Keratinocyte (primary cell): ENCODE measurements at regions not wholly inside any gene's neighbourhood (a gene's known extent, or its start where the extent isn't known, plus 50 kb on each side); places are given as distances from the start of the nearest gene placed in this dataset.

ENCODE experiments used
- DNase-seq: peaks from one replicate; pipeline ENCODE4 v3.0.0-alpha.2; 2011; ENCODE audit warnings: low read depth, missing footprints, low spot score
- FAIRE-seq: peaks from 2 replicates; lab custom pipeline; 2011; peaks lifted over from hg19 to GRCh38; lab: Jason Lieb, UNC
- H2AFZ ChIP-seq: 2 replicates; pipeline ENCODE4 v1.6.0; 2012; ENCODE audit warnings: low read length, control low read depth, inconsistent platforms; ENCODE audit not compliant: control insufficient read depth
- H3K27ac ChIP-seq: 2 replicates; pipeline ENCODE4 v1.5.1; 2011; ENCODE audit warnings: low read length; ENCODE audit not compliant: control insufficient read depth, insufficient read depth
- H3K27me3 ChIP-seq: 3 replicates; pipeline ENCODE4 v1.6.0; 2011; ENCODE audit warnings: low read length; ENCODE audit not compliant: control insufficient read depth, insufficient read depth; ENCODE audit errors: extremely low read depth
- H3K36me3 ChIP-seq, 2 experiments: 2 replicates in 1 of 2; 3 replicates in 1 of 2; pipeline ENCODE4 v1.5.1; 2011; ENCODE audit warnings: low read length in 2 of 2, mild to moderate bottlenecking in 1 of 2; ENCODE audit not compliant: control insufficient read depth in 2 of 2, insufficient read depth in 2 of 2; ENCODE audit errors: extremely low read depth in 1 of 2
- H3K4me1 ChIP-seq: 3 replicates; pipeline ENCODE4 v1.5.1; 2011; ENCODE audit warnings: low read length; ENCODE audit not compliant: control insufficient read depth, insufficient read depth; ENCODE audit errors: extremely low read depth
- H3K4me2 ChIP-seq: 3 replicates; pipeline ENCODE4 v1.6.0; 2011; ENCODE audit warnings: low read depth, low read length; ENCODE audit not compliant: control insufficient read depth, insufficient read depth; ENCODE audit errors: extremely low read depth
- H3K4me3 ChIP-seq, 3 experiments: fragments of 200-600 bp in 1 of 3; sonication (generic) in 1 of 3; 2 replicates in 2 of 3; 3 replicates in 1 of 3; pipeline ENCODE4 v1.5.1; 2011 to 2016; ENCODE audit warnings: low read length in 3 of 3, mild to moderate bottlenecking in 3 of 3, control low read depth in 2 of 3, inconsistent platforms in 1 of 3, low read depth in 1 of 3, mixed read lengths in 1 of 3, mixed run types in 1 of 3, moderate library complexity in 1 of 3; ENCODE audit not compliant: control insufficient read depth in 2 of 3, insufficient read depth in 2 of 3; ENCODE audit errors: extremely low read depth in 1 of 3
- H3K79me2 ChIP-seq: 2 replicates; pipeline ENCODE4 v1.6.0; 2012; ENCODE audit warnings: low read length; ENCODE audit not compliant: control insufficient read depth, insufficient read depth
- H3K9ac ChIP-seq: 3 replicates; pipeline ENCODE4 v1.6.0; 2011; ENCODE audit warnings: low read length; ENCODE audit not compliant: control insufficient read depth, insufficient read depth; ENCODE audit errors: extremely low read depth
- H3K9me1 ChIP-seq: 3 replicates; pipeline ENCODE4 v1.6.0; 2011; ENCODE audit warnings: low read length; ENCODE audit not compliant: control insufficient read depth, insufficient read depth; ENCODE audit errors: extremely low read depth
- H3K9me3 ChIP-seq: 2 replicates; pipeline ENCODE4 v1.5.1; 2012; ENCODE audit warnings: low read depth, low read length; ENCODE audit not compliant: control insufficient read depth
- H4K20me1 ChIP-seq: 3 replicates; pipeline ENCODE4 v1.6.0; 2011; ENCODE audit warnings: low read length; ENCODE audit not compliant: control insufficient read depth, insufficient read depth; ENCODE audit errors: extremely low read depth
- CTCF ChIP-seq, 3 experiments: IDR thresholded peaks in 1 of 3; conservative IDR thresholded peaks in 1 of 3; optimal IDR thresholded peaks in 1 of 3; 2 replicates in 2 of 3; 3 replicates in 1 of 3; pipeline versions ENCODE3 to v1.5.1; 2011; ENCODE audit warnings: low read length in 3 of 3, mild to moderate bottlenecking in 3 of 3, moderate library complexity in 2 of 3, control low read depth in 1 of 3, inconsistent platforms in 1 of 3; ENCODE audit not compliant: insufficient read depth in 2 of 3; ENCODE audit errors: extremely low read depth in 1 of 3
- EZH2 ChIP-seq: IDR thresholded peaks from one replicate; pipeline ENCODE4 v1.6.1; 2012; ENCODE audit warnings: inconsistent platforms, mild to moderate bottlenecking, low read length, moderate library complexity
- dilution Hi-C: fragments of 300-500 bp; cut with MboI; formaldehyde crosslinking; loops from one replicate; pipeline ENCODE4 v1.7.0; 2020; ENCODE audit warnings: low sequenced_read_pairs; ENCODE audit not compliant: extremely low pct_ligation_motif_present

DNA sequence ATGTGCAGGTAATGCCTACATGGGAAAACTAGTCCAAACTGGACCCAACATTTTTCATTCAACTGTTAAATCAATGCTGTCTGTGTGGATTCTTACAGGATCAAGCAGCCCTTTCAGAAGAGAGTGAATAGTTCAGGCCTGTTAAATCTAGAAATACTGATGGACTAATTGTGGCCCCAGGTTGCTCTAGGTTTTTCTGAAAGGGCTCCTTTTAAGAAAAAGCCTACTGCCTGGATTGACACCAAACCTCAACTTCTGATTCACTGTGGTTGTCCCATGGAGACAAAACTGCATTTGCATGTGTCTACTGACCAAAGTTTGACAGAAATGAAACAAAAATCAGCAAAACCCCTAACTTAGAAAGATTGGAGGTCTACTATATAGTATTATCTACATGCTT lies 437.0 kb downstream of the KLF12 start:
- Histone ChIP-seq H3K4me1 (peaks cover 7% of the 10 kb centered on the region), H3K27me3 (no peaks in the 10 kb centered on the region), H3K9me1 (no peaks in the 10 kb centered on the region), H3K36me3 (peaks cover 2 to 3% of the 10 kb centered on the region in 2 experiments), H3K4me2 (no peak overlapping the region), H3K9ac (no peak overlapping the region), H4K20me1 (no peaks in the 10 kb centered on the region), H3K27ac (no peak overlapping the region), H3K79me2 (no peaks in the 10 kb centered on the region), H3K4me3 (no peak overlapping the region), H3K9me3 (no peaks in the 10 kb centered on the region), H2AFZ (no peak overlapping the region)
- no peak for FAIRE-seq
- no peak for DNase-seq
- dilution Hi-C loops: no loop called here
- TF ChIP-seq CTCF (optimal IDR thresholded peaks at IDR 0.05 in 1 of 3, IDR thresholded peaks at IDR 0.05 in 1 of 3, conservative IDR thresholded peaks at IDR 0.05 in 1 of 3; ENCODE audit: extremely low read depth in 1 of 3, insufficient read depth in 2 of 3, low read length in 3 of 3) (no peak), EZH2 (no peak)

DNA sequence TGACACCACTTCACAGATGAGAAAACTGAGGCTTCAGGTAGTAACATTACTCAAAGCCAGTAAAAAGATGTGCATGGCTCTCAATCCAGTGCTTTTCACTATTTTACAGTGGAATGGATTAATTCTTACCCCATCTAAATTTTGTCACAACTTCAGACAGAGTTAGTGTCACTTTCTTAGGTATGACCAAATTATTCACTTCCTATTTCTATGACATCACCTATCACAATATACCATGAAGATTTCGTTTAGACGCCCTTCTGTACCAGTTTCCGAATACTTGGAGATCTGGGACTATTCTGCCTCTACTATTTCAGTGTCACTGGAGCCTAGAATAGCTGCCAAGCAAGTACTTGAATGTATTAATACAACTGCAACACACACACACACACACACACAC lies 437.5 kb downstream of the KLF12 start:
- Histone ChIP-seq H3K36me3 (peaks cover 2 to 3% of the 10 kb centered on the region in 2 experiments), H3K4me2 (no peak overlapping the region), H3K9me3 (no peaks in the 10 kb centered on the region), H3K9me1 (no peaks in the 10 kb centered on the region), H3K4me3 (no peak overlapping the region), H3K27ac (no peak overlapping the region), H3K27me3 (no peaks in the 10 kb centered on the region), H3K79me2 (no peaks in the 10 kb centered on the region), H3K4me1 (peaks cover 3% of the 10 kb centered on the region), H4K20me1 (no peaks in the 10 kb centered on the region), H2AFZ (no peak overlapping the region), H3K9ac (no peak overlapping the region)
- TF ChIP-seq CTCF (optimal IDR thresholded peaks at IDR 0.05 in 1 of 3, IDR thresholded peaks at IDR 0.05 in 1 of 3, conservative IDR thresholded peaks at IDR 0.05 in 1 of 3; ENCODE audit: extremely low read depth in 1 of 3, insufficient read depth in 2 of 3, low read length in 3 of 3): no peak
- no peak for TF ChIP-seq EZH2
- dilution Hi-C loops: no loop called here
- DNase-seq: no peak
- no peak for FAIRE-seq
